GM12865 (cell line): ENCODE measurements at regions not wholly inside any gene's neighbourhood (a gene's known extent, or its start where the extent isn't known, plus 50 kb on each side); places are given as distances from the start of the nearest gene placed in this dataset.

Source experiments
- DNase-seq: peaks from one replicate; pipeline ENCODE4 v3.0.0; 2010; ENCODE audit warnings: low read depth
- H3K4me3 ChIP-seq: 2 replicates; pipeline ENCODE4 v1.5.1; 2011; ENCODE audit warnings: mild to moderate bottlenecking, low read depth, low read length, control low read depth
- CTCF ChIP-seq: IDR thresholded peaks from 2 replicates; pipeline ENCODE4 v1.5.1; 2011; ENCODE audit warnings: low read length, control low read depth, low read depth, inconsistent platforms; ENCODE audit not compliant: insufficient read depth; ENCODE audit errors: missing control alignments

DNA sequence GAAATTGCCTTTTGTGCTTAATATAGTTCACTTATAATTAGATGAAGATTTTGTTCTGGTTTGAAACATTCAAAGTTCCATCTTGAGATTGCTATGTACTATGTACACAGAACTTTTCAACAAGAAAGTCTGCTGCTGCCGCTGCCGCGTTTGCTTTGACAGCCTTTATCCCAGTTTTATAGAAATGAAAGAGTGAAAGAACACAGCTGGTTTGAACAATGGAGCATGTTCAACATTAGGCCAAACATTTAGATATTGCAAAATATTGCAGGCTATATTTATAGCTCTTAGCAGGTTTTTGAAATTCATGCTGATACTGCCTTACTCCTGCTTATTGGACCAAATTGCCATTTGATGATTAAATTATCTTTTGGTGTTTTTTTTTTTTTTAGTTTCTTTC is 299.8 kb upstream of the PRKD1 start:
- H3K4me3 ChIP-seq, result no peak overlapping the region
- TF ChIP-seq CTCF, result no peak
- no peak for DNase-seq

- no peak for TF ChIP-seq CTCF
- DNase-seq, result no peak
- H3K4me3 ChIP-seq, result no peak overlapping the region
Observed at GRCh38 chr14:30227876-30228275, 300.2 kb upstream of the PRKD1 start.

DNA sequence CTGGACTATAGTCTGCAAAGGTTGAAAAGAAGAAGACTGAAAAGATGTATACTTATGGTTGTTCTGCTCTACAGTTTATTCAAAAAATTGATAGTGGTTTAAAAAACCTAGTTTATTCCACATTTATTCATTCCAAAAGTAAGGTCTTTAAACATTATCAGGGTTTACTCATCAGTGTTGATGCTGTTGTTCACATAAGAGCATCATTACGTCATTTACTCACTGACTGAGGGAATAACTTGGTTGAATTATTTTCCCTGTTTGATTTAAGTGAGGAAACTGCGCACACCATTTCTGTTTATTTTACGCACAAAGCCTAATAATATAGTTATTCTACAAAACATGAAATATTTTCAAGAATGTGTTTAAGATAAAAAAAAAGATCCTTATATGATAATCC is 303.1 kb upstream of the PRKD1 start:
- DNase-seq, result no peak
- H3K4me3 ChIP-seq, result no peak overlapping the region
- TF ChIP-seq CTCF, result no peak

DNA sequence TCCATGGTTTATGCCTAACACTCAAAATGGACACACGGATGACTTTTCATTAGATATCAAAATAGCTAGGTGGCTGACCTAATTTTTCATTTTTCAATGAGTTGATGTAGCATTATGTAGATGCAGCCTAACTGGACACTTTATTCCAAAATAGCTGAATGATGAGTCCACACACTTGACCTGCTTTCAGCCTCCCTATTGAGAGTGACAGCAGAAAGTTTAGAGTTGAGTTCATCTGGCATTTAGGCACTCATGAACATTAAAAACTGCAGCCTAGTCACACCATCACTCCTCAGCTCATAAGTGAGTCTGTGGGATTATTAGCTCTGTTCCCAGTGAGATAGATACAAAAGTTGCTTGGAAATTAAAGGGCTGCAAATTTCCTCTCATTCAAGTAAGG is 307.3 kb upstream of the PRKD1 start:
- DNase-seq, result no peak
- H3K4me3 ChIP-seq, result no peak overlapping the region
- TF ChIP-seq CTCF, result no peak

DNA sequence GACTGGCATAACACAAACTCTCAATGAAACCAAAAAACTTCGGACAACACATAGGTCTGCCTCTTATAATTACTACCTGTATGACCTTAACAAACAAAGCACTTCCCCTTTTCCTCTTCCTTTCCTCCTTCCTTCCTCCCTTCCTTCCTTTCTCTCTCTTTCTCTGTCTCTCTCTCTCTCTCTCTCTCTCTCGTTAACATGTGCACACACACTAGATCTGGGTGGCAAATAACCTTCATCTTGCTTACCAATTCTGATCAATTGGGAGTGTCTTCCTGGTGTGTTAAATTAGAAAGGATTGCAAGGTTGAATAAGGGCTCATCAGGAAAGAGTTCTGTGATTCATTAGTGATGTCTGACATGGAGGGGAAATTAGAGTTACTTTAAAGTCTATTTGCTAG is 307.8 kb upstream of the PRKD1 start:
- TF ChIP-seq CTCF, result no peak
- DNase-seq, result no peak
- no peak overlapping the region for H3K4me3 ChIP-seq

GRCh38 chr14:30238936-30239335 is 311.3 kb upstream of the PRKD1 start:
- H3K4me3 ChIP-seq, result no peak overlapping the region
- TF ChIP-seq CTCF, result no peak
- DNase-seq, result no peak

DNA sequence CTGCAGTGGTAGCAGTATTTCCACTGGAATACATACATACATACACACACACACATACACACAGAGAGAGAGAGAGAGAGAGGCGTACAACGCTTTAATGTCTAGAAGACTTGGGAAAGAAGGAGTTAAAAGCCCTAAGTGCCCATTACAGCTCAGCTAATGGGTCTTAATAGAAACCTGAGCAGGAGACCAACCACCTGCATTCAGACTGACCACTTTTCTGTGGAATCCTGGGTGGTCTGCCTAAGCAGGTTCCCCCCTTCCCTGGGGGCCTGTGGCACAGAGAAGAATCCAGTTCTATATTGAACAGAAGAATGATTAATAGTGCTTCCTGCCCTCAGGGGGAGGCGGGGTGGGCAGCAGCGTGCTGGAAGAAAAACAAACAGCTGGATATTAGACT is 312.4 kb upstream of the PRKD1 start:
- no peak overlapping the region for H3K4me3 ChIP-seq
- DNase-seq, result no peak
- TF ChIP-seq CTCF, result no peak
